Naive thymus-derived CD4-positive, alpha-beta T cell (primary cell): ENCODE measurements at regions not wholly inside any gene's neighbourhood (a gene's known extent, or its start where the extent isn't known, plus 50 kb on each side); places are given as distances from the start of the nearest gene placed in this dataset.
"Not testable (repeated sequence)": the region's sequence is repeated elsewhere in the genome, so short reads cannot be mapped to it uniquely, and the experiment has no call there.

Experiments used
- ATAC-seq: fragments of 150-1000 bp; cut with Tn5 transposase; 2 replicates; pipeline ENCODE4 v1.10.0; 2021; ENCODE audit warnings: mild to moderate bottlenecking, moderate library complexity
- CTCF ChIA-PET: fragments of 350-600 bp; sonication (Branson Sonifier 250); formaldehyde crosslinking; loops from one replicate; lab custom pipeline; 2021; ENCODE audit warnings: antibody characterized with exemption; lab: Charles Lee
- POLR2A ChIA-PET: fragments of 350-600 bp; sonication (Branson Sonifier 250); formaldehyde crosslinking; loops from one replicate; lab custom pipeline; 2021; ENCODE audit warnings: antibody characterized with exemption, inconsistent platforms; lab: Charles Lee
- DNase-seq, 9 donors: peaks; one replicate each; pipeline versions ENCODE4 v3.0.0 to v3.0.0-alpha.2; 2020 to 2022; ENCODE audit warnings: mixed read lengths in 1 of 9
- H3K27ac ChIP-seq: one replicate; pipeline ENCODE4 v1.7.0; 2013; ENCODE audit warnings: mild to moderate bottlenecking, low read depth, low read length, moderate library complexity
- H3K27me3 ChIP-seq, 2 donors: one replicate each; pipeline ENCODE4 v1.7.0; 2013; ENCODE audit warnings: low read length in 2 of 2, mild to moderate bottlenecking in 2 of 2, moderate library complexity in 2 of 2; ENCODE audit not compliant: control insufficient read depth in 2 of 2, insufficient read depth in 2 of 2
- H3K36me3 ChIP-seq, 3 experiments: 1 replicate in 2 of 3; 2 replicates in 1 of 3; pipeline ENCODE4 v1.7.0; 2013; ENCODE audit warnings: low read length in 3 of 3, mild to moderate bottlenecking in 3 of 3, moderate library complexity in 1 of 3; ENCODE audit not compliant: insufficient read depth in 3 of 3, control insufficient read depth in 2 of 3
- H3K4me1 ChIP-seq, 2 donors: one replicate each; pipeline ENCODE4 v1.7.0; 2013; ENCODE audit warnings: low read length in 2 of 2, mild to moderate bottlenecking in 2 of 2, moderate library complexity in 1 of 2; ENCODE audit not compliant: control insufficient read depth in 2 of 2, insufficient read depth in 2 of 2
- H3K4me3 ChIP-seq: 2 replicates; pipeline ENCODE4 v1.7.0; 2013; ENCODE audit warnings: mild to moderate bottlenecking, low read length
- H3K9me3 ChIP-seq, 3 experiments: 1 replicate in 2 of 3; 2 replicates in 1 of 3; pipeline ENCODE4 v1.7.0; 2013; ENCODE audit warnings: low read length in 3 of 3; ENCODE audit not compliant: control insufficient read depth in 2 of 3
- H3K27ac Mint-ChIP-seq, 9 donors: one replicate each; pipeline ENCODE4 v1.8.0; 2020 to 2022; ENCODE audit warnings: mixed read lengths in 9 of 9, mild to moderate bottlenecking in 8 of 9, moderate library complexity in 5 of 9, inconsistent platforms in 2 of 9
- H3K27me3 Mint-ChIP-seq, 5 donors: one replicate each; pipeline ENCODE4 v1.8.0; 2021 to 2022; ENCODE audit warnings: mixed read lengths in 5 of 5, mild to moderate bottlenecking in 1 of 5
- H3K36me3 Mint-ChIP-seq, 5 donors: one replicate each; pipeline ENCODE4 v1.8.0; 2020 to 2022; ENCODE audit warnings: mixed read lengths in 5 of 5, mild to moderate bottlenecking in 3 of 5, inconsistent platforms in 1 of 5
- H3K4me1 Mint-ChIP-seq, 7 donors: one replicate each; pipeline ENCODE4 v1.8.0; 2020 to 2022; ENCODE audit warnings: mixed read lengths in 7 of 7, mild to moderate bottlenecking in 3 of 7, inconsistent platforms in 1 of 7
- H3K4me3 Mint-ChIP-seq, 10 donors: one replicate each; pipeline ENCODE4 v1.8.0; 2020 to 2022; ENCODE audit warnings: mild to moderate bottlenecking in 10 of 10, mixed read lengths in 10 of 10, moderate library complexity in 6 of 10, inconsistent platforms in 2 of 10
- H3K9me3 Mint-ChIP-seq, 11 donors: one replicate each; pipeline ENCODE4 v1.8.0; 2020 to 2022; ENCODE audit warnings: mixed read lengths in 11 of 11, mild to moderate bottlenecking in 4 of 11, inconsistent platforms in 1 of 11, moderate library complexity in 1 of 11
- intact Hi-C, 2 donors: fragments of 100-400 bp; cut with micrococcal nuclease; formaldehyde crosslinking; loops; one replicate each; pipeline ENCODE4 v1.15.1; 2023

DNA sequence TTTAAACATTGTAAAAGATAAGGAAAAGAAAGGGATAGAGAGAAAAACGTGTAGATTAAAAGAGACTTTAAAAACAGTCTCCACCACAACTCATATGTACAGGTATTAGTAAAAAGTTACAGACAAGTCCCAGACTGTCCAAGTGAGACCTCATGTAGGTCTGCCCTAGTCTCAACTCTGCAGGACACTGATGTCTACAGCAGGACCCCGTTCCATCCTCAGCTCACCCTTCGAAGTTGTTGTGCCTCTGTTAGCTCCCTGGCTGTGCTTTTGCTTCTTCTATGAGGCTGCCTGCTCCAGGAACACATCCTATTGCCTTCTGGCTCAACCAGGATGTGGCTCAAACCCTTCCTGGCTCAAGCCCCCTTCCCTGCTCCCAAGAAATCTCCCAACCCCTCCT, 72.9 kb upstream of the FBXO28 start:
- H3K4me1 Mint-ChIP-seq = no peaks in the 10 kb centered on the region
- H3K9me3 ChIP-seq = no peaks in the 10 kb centered on the region
- no peak for DNase-seq
- ChIA-PET CTCF (no interaction called here), POLR2A (no interaction called here)
- intact Hi-C loops = no loop called here
- H3K27ac Mint-ChIP-seq = no peak overlapping the region
- H3K36me3 ChIP-seq = no peaks in the 10 kb centered on the region
- H3K27ac ChIP-seq = no peak overlapping the region
- no peak overlapping the region for H3K4me3 ChIP-seq
- H3K4me1 ChIP-seq = no peaks in the 10 kb centered on the region
- peaks cover 9 to 32% (median 20%) of the 10 kb centered on the region in 5 donors for H3K27me3 Mint-ChIP-seq
- no peak overlapping the region for H3K4me3 Mint-ChIP-seq
- H3K36me3 Mint-ChIP-seq = no peaks in the 10 kb centered on the region
- peaks cover 0 to 5% of the 10 kb centered on the region in 2 donors for H3K27me3 ChIP-seq
- ATAC-seq = no peak
- no peaks in the 10 kb centered on the region for H3K9me3 Mint-ChIP-seq

DNA sequence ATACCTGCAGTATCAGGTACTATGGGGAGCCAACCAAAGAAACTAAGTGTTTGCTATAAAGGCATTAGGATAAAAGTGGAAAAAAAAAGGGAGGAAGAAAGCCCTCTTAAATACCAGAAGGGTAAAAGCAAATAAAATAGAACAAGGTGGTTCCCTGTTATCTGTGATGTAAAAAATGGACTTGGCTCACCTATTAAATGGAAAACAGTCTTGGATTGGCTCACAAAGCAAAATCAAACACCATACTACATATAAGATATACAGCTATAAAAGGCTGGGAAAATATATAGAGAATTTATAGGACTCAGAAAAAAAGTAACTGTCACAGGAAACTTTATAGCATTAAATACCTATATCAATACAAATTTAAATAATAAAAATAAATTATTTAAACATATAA, 73.5 kb upstream of the FBXO28 start:
- ATAC-seq, H3K4me3 Mint-ChIP-seq, CTCF ChIA-PET, H3K36me3 ChIP-seq, H3K9me3 Mint-ChIP-seq, H3K36me3 Mint-ChIP-seq, intact Hi-C loops, H3K4me1 Mint-ChIP-seq, H3K4me3 ChIP-seq, H3K27me3 ChIP-seq, H3K9me3 ChIP-seq, H3K4me1 ChIP-seq, DNase-seq, H3K27ac Mint-ChIP-seq, H3K27ac ChIP-seq, POLR2A ChIA-PET: not testable (repeated sequence)
- peaks cover 9 to 27% (median 21%) of the 10 kb centered on the region in 5 donors for H3K27me3 Mint-ChIP-seq

DNA sequence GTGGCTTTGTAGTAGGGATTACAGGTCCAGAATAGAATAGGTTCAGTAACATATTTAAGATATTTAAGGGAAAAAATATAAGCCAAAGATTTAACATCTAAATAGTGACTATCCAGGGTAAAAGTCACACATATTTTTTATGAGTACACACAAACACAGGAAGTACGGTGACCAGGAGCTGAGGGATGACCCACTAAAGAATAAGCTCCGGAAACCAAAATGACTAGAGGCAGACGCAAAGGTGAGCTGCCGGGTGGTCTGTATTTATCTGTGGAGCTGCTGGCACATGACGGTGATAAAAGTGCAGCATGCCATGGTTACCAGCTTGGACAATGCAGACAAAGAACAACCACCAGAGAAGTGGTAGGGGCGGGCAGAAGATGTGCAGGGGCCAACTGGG, 73.9 kb upstream of the FBXO28 start:
- CTCF ChIA-PET, H3K27ac ChIP-seq, H3K36me3 ChIP-seq, H3K4me3 Mint-ChIP-seq, H3K4me1 ChIP-seq, H3K36me3 Mint-ChIP-seq, H3K4me3 ChIP-seq, DNase-seq, H3K9me3 ChIP-seq, POLR2A ChIA-PET, H3K27me3 ChIP-seq, H3K27ac Mint-ChIP-seq, ATAC-seq, H3K9me3 Mint-ChIP-seq, H3K4me1 Mint-ChIP-seq, intact Hi-C loops: not testable (repeated sequence)
- peaks cover 9 to 24% (median 21%) of the 10 kb centered on the region in 5 donors for H3K27me3 Mint-ChIP-seq

DNA sequence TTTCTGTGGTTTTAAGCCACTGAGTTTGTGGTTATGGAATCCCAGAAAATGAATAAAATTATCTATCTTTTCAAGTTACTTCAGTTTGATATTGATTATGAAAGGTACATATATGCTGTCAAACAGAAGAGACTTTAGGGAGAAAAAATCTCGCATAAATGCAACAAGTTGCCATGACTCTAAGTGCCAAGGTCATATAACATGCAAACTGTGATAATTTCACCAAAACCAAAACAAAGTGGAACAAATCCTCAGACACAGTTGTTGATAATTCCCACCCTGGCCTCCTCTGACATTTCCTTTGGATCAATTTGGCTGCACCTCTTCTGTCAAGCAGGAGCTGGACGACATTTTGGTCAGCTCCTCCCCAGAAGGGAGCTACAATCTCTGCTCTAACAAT, 75.1 kb upstream of the FBXO28 start:
- H3K4me3 Mint-ChIP-seq, H3K27ac Mint-ChIP-seq, H3K9me3 Mint-ChIP-seq, DNase-seq, POLR2A ChIA-PET, H3K4me3 ChIP-seq, H3K36me3 ChIP-seq, H3K4me1 ChIP-seq, H3K27ac ChIP-seq, H3K36me3 Mint-ChIP-seq, ATAC-seq, CTCF ChIA-PET, H3K9me3 ChIP-seq, H3K27me3 ChIP-seq, H3K4me1 Mint-ChIP-seq, intact Hi-C loops: not testable (repeated sequence)
- H3K27me3 Mint-ChIP-seq = peaks cover 5 to 19% (median 17%) of the 10 kb centered on the region in 5 donors

DNA sequence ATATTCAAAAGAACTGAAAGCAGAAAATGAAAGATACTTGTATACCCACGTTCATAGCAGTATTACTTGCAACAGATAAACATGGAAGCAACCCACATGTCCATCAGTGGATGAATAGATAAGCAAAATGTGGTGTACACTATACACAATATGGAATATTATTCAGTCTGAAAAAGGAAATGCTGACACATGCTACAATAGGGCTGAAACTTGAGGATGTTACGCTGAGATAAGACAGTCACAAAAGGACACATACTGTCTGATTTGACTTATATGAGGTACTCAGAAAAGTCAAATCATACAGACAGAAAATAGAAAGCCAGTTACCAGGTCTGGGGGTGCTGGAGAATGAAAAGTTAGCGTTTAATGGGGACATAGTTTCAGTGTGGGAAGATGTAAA, 76.5 kb upstream of the FBXO28 start:
- H3K27me3 ChIP-seq, H3K4me1 Mint-ChIP-seq, H3K4me3 Mint-ChIP-seq, POLR2A ChIA-PET, H3K27ac ChIP-seq, H3K4me1 ChIP-seq, H3K27ac Mint-ChIP-seq, DNase-seq, H3K36me3 ChIP-seq, CTCF ChIA-PET, H3K4me3 ChIP-seq, intact Hi-C loops, H3K36me3 Mint-ChIP-seq, H3K9me3 Mint-ChIP-seq, ATAC-seq, H3K9me3 ChIP-seq: not testable (repeated sequence)
- H3K27me3 Mint-ChIP-seq = peaks cover 5 to 19% (median 15%) of the 10 kb centered on the region in 5 donors

DNA sequence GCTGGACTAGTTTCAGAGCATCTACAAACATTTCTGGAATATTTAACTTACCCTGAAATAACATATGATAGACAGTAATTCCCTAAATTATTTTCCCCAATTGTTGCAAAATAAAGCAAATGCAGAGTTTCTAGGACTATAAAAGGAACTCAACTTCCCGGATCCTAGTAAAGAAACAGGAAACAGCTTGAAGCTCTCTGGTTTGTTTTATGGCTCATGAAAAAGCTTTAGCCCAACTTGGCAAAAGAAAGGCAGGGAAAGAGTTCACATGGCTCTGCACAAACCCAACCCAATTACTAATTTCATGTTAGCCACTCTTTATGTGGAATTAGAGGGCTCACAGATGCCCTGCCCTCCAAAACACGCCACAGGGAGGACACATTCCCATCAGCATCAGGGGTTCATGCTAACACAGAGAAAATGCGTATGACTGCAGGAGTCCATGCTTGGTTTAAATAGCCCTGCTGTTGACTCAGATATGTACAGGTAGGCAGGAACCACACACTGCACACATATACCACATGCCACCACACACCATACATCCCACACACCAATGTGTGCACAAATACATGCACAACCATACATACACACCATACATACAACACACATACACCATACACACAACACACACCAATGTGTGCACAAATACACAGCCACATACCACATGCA, 81.2 kb upstream of the FBXO28 start:
- H3K27me3 Mint-ChIP-seq, H3K36me3 ChIP-seq, H3K27ac ChIP-seq, H3K27ac Mint-ChIP-seq, H3K27me3 ChIP-seq, DNase-seq, H3K4me3 Mint-ChIP-seq, H3K4me1 Mint-ChIP-seq, ATAC-seq, H3K9me3 Mint-ChIP-seq, H3K4me1 ChIP-seq, POLR2A ChIA-PET, H3K36me3 Mint-ChIP-seq, intact Hi-C loops, H3K4me3 ChIP-seq, CTCF ChIA-PET, H3K9me3 ChIP-seq: not testable (repeated sequence)

DNA sequence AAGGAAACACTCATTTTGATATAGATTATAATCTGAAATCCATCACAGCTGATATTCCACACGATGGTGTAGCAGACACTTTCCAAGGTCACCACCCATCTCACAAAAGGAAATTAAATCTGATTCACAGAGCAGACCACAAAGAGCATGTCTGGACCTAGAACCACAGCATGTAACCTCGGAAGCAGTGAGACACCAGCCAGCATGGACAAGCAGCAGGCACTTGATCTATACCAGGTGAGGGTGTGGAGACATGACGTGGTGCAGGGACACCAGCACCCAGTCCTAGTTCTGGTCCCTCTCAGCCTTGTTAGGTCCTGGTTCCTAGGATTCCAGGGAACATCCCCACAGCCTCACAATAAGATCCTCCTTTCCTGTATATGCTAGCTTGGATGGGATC, 81.9 kb upstream of the FBXO28 start:
- H3K9me3 Mint-ChIP-seq, H3K4me3 ChIP-seq, ATAC-seq, POLR2A ChIA-PET, CTCF ChIA-PET, H3K27me3 Mint-ChIP-seq, H3K36me3 Mint-ChIP-seq, H3K4me1 Mint-ChIP-seq, intact Hi-C loops, H3K36me3 ChIP-seq, H3K4me1 ChIP-seq, H3K4me3 Mint-ChIP-seq, DNase-seq, H3K9me3 ChIP-seq, H3K27ac ChIP-seq, H3K27me3 ChIP-seq, H3K27ac Mint-ChIP-seq: not testable (repeated sequence)
